ENCODE measurements at regions not wholly inside any gene's neighbourhood (a gene's known extent, or its start where the extent isn't known, plus 50 kb on each side); places are given as distances from the start of the nearest gene placed in this dataset.

- TF ChIP-seq, protein P1, sequence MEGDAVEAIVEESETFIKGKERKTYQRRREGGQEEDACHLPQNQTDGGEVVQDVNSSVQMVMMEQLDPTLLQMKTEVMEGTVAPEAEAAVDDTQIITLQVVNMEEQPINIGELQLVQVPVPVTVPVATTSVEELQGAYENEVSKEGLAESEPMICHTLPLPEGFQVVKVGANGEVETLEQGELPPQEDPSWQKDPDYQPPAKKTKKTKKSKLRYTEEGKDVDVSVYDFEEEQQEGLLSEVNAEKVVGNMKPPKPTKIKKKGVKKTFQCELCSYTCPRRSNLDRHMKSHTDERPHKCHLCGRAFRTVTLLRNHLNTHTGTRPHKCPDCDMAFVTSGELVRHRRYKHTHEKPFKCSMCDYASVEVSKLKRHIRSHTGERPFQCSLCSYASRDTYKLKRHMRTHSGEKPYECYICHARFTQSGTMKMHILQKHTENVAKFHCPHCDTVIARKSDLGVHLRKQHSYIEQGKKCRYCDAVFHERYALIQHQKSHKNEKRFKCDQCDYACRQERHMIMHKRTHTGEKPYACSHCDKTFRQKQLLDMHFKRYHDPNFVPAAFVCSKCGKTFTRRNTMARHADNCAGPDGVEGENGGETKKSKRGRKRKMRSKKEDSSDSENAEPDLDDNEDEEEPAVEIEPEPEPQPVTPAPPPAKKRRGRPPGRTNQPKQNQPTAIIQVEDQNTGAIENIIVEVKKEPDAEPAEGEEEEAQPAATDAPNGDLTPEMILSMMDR (IDR thresholded peaks at IDR 0.05; ENCODE audit: extremely low read depth in 1 of 2, insufficient read depth in 1 of 2, low read depth in 1 of 2, low read length in 2 of 2): no peak
- TF ChIP-seq POLR2A (IDR thresholded peaks at IDR 0.05; ENCODE audit: low read depth, low read length) (no peak), POLR2AphosphoS5 (IDR thresholded peaks at IDR 0.05; ENCODE audit: insufficient read depth, low read depth, low read length) (no peak), EZH2 (IDR thresholded peaks at IDR 0.05; ENCODE audit: borderline replicate concordance, low read depth, low read length, severe bottlenecking) (no peak), MYC (IDR thresholded peaks at IDR 0.05; ENCODE audit: low read depth, low read length) (no peak), JUN (IDR thresholded peaks at IDR 0.05; ENCODE audit: borderline replicate concordance, insufficient read depth, insufficient read length, low read depth) (no peak), GATA2 (IDR thresholded peaks at IDR 0.05; ENCODE audit: insufficient read depth, insufficient read length, low read depth, low read length) (no peak), FOS (IDR thresholded peaks at IDR 0.05; ENCODE audit: borderline replicate concordance, insufficient read depth, low read length) (no peak)
- TF ChIP-seq, protein P2, sequence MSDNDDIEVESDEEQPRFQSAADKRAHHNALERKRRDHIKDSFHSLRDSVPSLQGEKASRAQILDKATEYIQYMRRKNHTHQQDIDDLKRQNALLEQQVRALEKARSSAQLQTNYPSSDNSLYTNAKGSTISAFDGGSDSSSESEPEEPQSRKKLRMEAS (IDR thresholded peaks at IDR 0.05; ENCODE audit: insufficient read depth, insufficient read length): no peak
Observed at GRCh38 chr5:51194671-51195070, 188.6 kb upstream of the ISL1 start.

Data from endothelial cell of umbilical vein (primary cell).